Loucy (cell line): ENCODE measurements at regions not wholly inside any gene's neighbourhood (a gene's known extent, or its start where the extent isn't known, plus 50 kb on each side); places are given as distances from the start of the nearest gene placed in this dataset.

Source experiments
- H2AFZ ChIP-seq: fragments of 200-600 bp; sonication (generic); 2 replicates; pipeline ENCODE4 v1.6.0; 2016; ENCODE audit warnings: antibody characterized with exemption, mild to moderate bottlenecking, low read length, moderate library complexity
- H3F3A ChIP-seq: fragments of 200-600 bp; 2 replicates; pipeline ENCODE4 v1.6.0; 2016; ENCODE audit warnings: antibody characterized with exemption, low read depth, mild to moderate bottlenecking
- H3K27me3 ChIP-seq: fragments of 200-600 bp; sonication (generic); 2 replicates; pipeline ENCODE4 v1.6.1; 2014; ENCODE audit warnings: low read length, mild to moderate bottlenecking; ENCODE audit not compliant: insufficient read depth, poor library complexity, severe bottlenecking
- H3K36me3 ChIP-seq: fragments of 200-600 bp; sonication (generic); 2 replicates; pipeline ENCODE4 v1.6.1; 2016; ENCODE audit warnings: low read length; ENCODE audit not compliant: insufficient read depth
- H3K4me1 ChIP-seq: fragments of 200-600 bp; sonication (generic); 2 replicates; pipeline ENCODE4 v1.5.1; 2014; ENCODE audit warnings: low read length, mild to moderate bottlenecking; ENCODE audit not compliant: insufficient read depth, poor library complexity, severe bottlenecking
- H3K4me2 ChIP-seq: fragments of 200-600 bp; sonication (generic); 2 replicates; pipeline ENCODE4 v1.6.0; 2014; ENCODE audit warnings: antibody characterized with exemption, low read length, low read depth, mild to moderate bottlenecking; ENCODE audit not compliant: poor library complexity, severe bottlenecking
- H3K4me3 ChIP-seq: fragments of 200-600 bp; sonication (generic); 2 replicates; pipeline ENCODE4 v1.5.1; 2014; ENCODE audit warnings: low read length, mild to moderate bottlenecking, mixed read lengths; ENCODE audit not compliant: poor library complexity, severe bottlenecking
- H3K79me2 ChIP-seq: fragments of 200-600 bp; sonication (generic); 2 replicates; pipeline ENCODE4 v1.6.1; 2014; ENCODE audit warnings: low read length; ENCODE audit not compliant: insufficient read depth
- H3K9ac ChIP-seq: fragments of 200-600 bp; sonication (generic); 2 replicates; pipeline ENCODE4 v1.6.0; 2014; ENCODE audit warnings: mild to moderate bottlenecking, low read depth, low read length, moderate library complexity; ENCODE audit not compliant: poor library complexity, severe bottlenecking
- H3K9me2 ChIP-seq: fragments of 200-600 bp; sonication (generic); replicated peaks from 2 replicates; pipeline ENCODE4 v1.6.1; 2016; ENCODE audit warnings: low read depth, low read length, mixed read lengths
- H3K9me3 ChIP-seq: fragments of 200-600 bp; sonication (generic); 2 replicates; pipeline ENCODE4 v1.6.1; 2014; ENCODE audit warnings: mild to moderate bottlenecking, antibody characterized with exemption, low read length, low read depth; ENCODE audit not compliant: insufficient read depth
- H4K20me1 ChIP-seq: fragments of 200-600 bp; sonication (generic); 2 replicates; pipeline ENCODE4 v1.6.0; 2014; ENCODE audit warnings: antibody characterized with exemption, low read length, mild to moderate bottlenecking; ENCODE audit not compliant: insufficient read depth, poor library complexity, severe bottlenecking
- CTCF ChIP-seq: fragments of 200-600 bp; sonication (generic); conservative IDR thresholded peaks from 2 replicates; pipeline ENCODE4 v1.5.1; 2014; ENCODE audit warnings: mild to moderate bottlenecking, antibody characterized with exemption, low read length
- EZH2phosphoT487 ChIP-seq: fragments of 200-600 bp; IDR thresholded peaks from 2 replicates; pipeline ENCODE4 v1.6.1; 2018; ENCODE audit warnings: antibody characterized with exemption, mild to moderate bottlenecking, moderate library complexity, borderline replicate concordance

- Histone ChIP-seq H3K4me2 (no peak overlapping the region), H3K79me2 (no peaks in the 10 kb centered on the region), H3K4me1 (no peaks in the 10 kb centered on the region), H2AFZ (no peak overlapping the region), H3K27me3 (no peaks in the 10 kb centered on the region), H3K4me3 (no peak overlapping the region), H3K9me2 (no peaks in the 10 kb centered on the region), H3K9me3 (no peaks in the 10 kb centered on the region), H3F3A (no peaks in the 10 kb centered on the region), H3K9ac (no peak overlapping the region), H3K36me3 (no peaks in the 10 kb centered on the region), H4K20me1 (no peaks in the 10 kb centered on the region)
- TF ChIP-seq EZH2phosphoT487 (no peak), CTCF (no peak)
Measured at GRCh38 chr7:115410434-115410820, 488.5 kb downstream of the MDFIC start.

- no peaks in the 10 kb centered on the region for H3K79me2 ChIP-seq
- H3F3A ChIP-seq, result no peaks in the 10 kb centered on the region
- H3K9me3 ChIP-seq, result no peaks in the 10 kb centered on the region
- H3K4me3 ChIP-seq, result no peak overlapping the region
- no peak for TF ChIP-seq EZH2phosphoT487
- TF ChIP-seq CTCF, result no peak
- H4K20me1 ChIP-seq, result no peaks in the 10 kb centered on the region
- no peaks in the 10 kb centered on the region for H3K9me2 ChIP-seq
- H3K4me1 ChIP-seq, result no peaks in the 10 kb centered on the region
- H3K4me2 ChIP-seq, result no peak overlapping the region
- H3K36me3 ChIP-seq, result no peaks in the 10 kb centered on the region
- H3K9ac ChIP-seq, result no peak overlapping the region
- no peaks in the 10 kb centered on the region for H3K27me3 ChIP-seq
- H2AFZ ChIP-seq, result no peak overlapping the region
Measured at GRCh38 chr7:115409682-115410433, 488.0 kb downstream of the MDFIC start.

- no peak overlapping the region for H3K9ac ChIP-seq
- no peak overlapping the region for H2AFZ ChIP-seq
- H3K4me2 ChIP-seq, result no peak overlapping the region
- no peak for TF ChIP-seq CTCF
- no peak for TF ChIP-seq EZH2phosphoT487
- H3K36me3 ChIP-seq, result no peaks in the 10 kb centered on the region
- H3K4me1 ChIP-seq, result no peaks in the 10 kb centered on the region
- H3K9me3 ChIP-seq, result no peaks in the 10 kb centered on the region
- no peaks in the 10 kb centered on the region for H3K9me2 ChIP-seq
- H3F3A ChIP-seq, result no peaks in the 10 kb centered on the region
- no peaks in the 10 kb centered on the region for H3K79me2 ChIP-seq
- H3K4me3 ChIP-seq, result no peak overlapping the region
- H4K20me1 ChIP-seq, result no peaks in the 10 kb centered on the region
- no peaks in the 10 kb centered on the region for H3K27me3 ChIP-seq
Measured at GRCh38 chr7:115406219-115406618, 484.3 kb downstream of the MDFIC start.
